SIG-M5 treated with dmso at 0.1 percent for 504 hours (cell line): ENCODE measurements at regions not wholly inside any gene's neighbourhood (a gene's known extent, or its start where the extent isn't known, plus 50 kb on each side); places are given as distances from the start of the nearest gene placed in this dataset.

ENCODE experiments used
- DNase-seq: peaks from one replicate; lab custom pipeline; 2025; ENCODE audit not compliant: unreplicated experiment; lab: John Stamatoyannopoulos, UW

- DNase-seq, result no peak
Observed at GRCh38 chr3:168336276-168336675, 240.6 kb upstream of the GOLIM4 start.

- DNase-seq, result no peak
Observed at GRCh38 chr3:168333410-168333935, 237.7 kb upstream of the GOLIM4 start.

- DNase-seq, result no peak
Observed at GRCh38 chr3:168331756-168332155, 236.0 kb upstream of the GOLIM4 start.

GRCh38 chr3:168330983-168331382, 235.3 kb upstream of the GOLIM4 start:
- DNase-seq, result no peak

GRCh38 chr3:168327856-168328255, 232.1 kb upstream of the GOLIM4 start:
- no peak for DNase-seq

- no peak for DNase-seq
Observed at GRCh38 chr3:168325684-168326083, 230.0 kb upstream of the GOLIM4 start.

- DNase-seq, result no peak
Observed at GRCh38 chr3:168322941-168323340, 227.2 kb upstream of the GOLIM4 start.

- no peak for DNase-seq
Observed at GRCh38 chr3:168314166-168314565, 218.4 kb upstream of the GOLIM4 start.

- no peak for DNase-seq
Observed at GRCh38 chr3:168312984-168313383, 217.3 kb upstream of the GOLIM4 start.

GRCh38 chr3:168307893-168308292, 212.2 kb upstream of the GOLIM4 start:
- DNase-seq, result no peak

- DNase-seq, result no peak
Observed at GRCh38 chr3:168295027-168295426, 199.3 kb upstream of the GOLIM4 start.

- no peak for DNase-seq
Observed at GRCh38 chr3:168292296-168292695, 196.6 kb upstream of the GOLIM4 start.

- DNase-seq, result no peak
Observed at GRCh38 chr3:168289471-168290008, 193.8 kb upstream of the GOLIM4 start.

GRCh38 chr3:168288511-168289401, 193.0 kb upstream of the GOLIM4 start:
- DNase-seq, result no peak

GRCh38 chr3:168285506-168285905, 189.8 kb upstream of the GOLIM4 start:
- DNase-seq, result no peak

- no peak for DNase-seq
Observed at GRCh38 chr3:168284728-168285127, 189.0 kb upstream of the GOLIM4 start.

GRCh38 chr3:168275662-168276061, 179.9 kb upstream of the GOLIM4 start:
- no peak for DNase-seq

- no peak for DNase-seq
Observed at GRCh38 chr3:168273917-168274316, 178.2 kb upstream of the GOLIM4 start.

GRCh38 chr3:168273036-168273435, 177.3 kb upstream of the GOLIM4 start:
- no peak for DNase-seq

GRCh38 chr3:168272343-168272985, 176.7 kb upstream of the GOLIM4 start:
- DNase-seq, result no peak

GRCh38 chr3:168271932-168272331, 176.2 kb upstream of the GOLIM4 start:
- no peak for DNase-seq

- DNase-seq, result no peak
Observed at GRCh38 chr3:168269001-168269400, 173.3 kb upstream of the GOLIM4 start.
